ENCODE measurements at regions not wholly inside any gene's neighbourhood (a gene's known extent, or its start where the extent isn't known, plus 50 kb on each side); places are given as distances from the start of the nearest gene placed in this dataset.
"Not testable (repeated sequence)": the region's sequence is repeated elsewhere in the genome, so short reads cannot be mapped to it uniquely, and the experiment has no call there.

DNA sequence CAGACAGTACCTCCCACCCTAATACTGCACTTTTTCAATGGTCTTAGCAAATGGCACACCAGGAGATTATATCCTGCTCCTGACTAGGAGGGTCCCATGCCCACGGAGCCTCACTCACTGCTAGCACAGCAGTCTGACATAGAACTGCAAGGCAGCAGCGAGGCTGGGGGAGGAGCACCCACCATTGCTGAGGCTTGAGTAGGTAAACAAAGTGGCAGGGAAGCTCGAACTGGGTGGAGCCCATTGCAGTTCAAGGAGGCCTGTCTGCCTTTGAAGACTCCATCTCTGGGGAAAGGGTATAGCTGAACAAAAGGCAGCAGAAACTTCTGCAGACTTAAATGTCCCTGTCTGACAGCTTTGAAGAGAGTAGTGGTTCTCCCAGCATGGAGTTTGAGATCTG, 544.5 kb upstream of the HTR1E start:
- TF ChIP-seq, protein P1, sequence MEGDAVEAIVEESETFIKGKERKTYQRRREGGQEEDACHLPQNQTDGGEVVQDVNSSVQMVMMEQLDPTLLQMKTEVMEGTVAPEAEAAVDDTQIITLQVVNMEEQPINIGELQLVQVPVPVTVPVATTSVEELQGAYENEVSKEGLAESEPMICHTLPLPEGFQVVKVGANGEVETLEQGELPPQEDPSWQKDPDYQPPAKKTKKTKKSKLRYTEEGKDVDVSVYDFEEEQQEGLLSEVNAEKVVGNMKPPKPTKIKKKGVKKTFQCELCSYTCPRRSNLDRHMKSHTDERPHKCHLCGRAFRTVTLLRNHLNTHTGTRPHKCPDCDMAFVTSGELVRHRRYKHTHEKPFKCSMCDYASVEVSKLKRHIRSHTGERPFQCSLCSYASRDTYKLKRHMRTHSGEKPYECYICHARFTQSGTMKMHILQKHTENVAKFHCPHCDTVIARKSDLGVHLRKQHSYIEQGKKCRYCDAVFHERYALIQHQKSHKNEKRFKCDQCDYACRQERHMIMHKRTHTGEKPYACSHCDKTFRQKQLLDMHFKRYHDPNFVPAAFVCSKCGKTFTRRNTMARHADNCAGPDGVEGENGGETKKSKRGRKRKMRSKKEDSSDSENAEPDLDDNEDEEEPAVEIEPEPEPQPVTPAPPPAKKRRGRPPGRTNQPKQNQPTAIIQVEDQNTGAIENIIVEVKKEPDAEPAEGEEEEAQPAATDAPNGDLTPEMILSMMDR (IDR thresholded peaks at IDR 0.05) = not testable (repeated sequence)
- not testable (repeated sequence) for TF ChIP-seq POLR2A (IDR thresholded peaks at IDR 0.05)

Measured in body of pancreas (tissue), 4 donors.